ENCODE measurements at regions not wholly inside any gene's neighbourhood (a gene's known extent, or its start where the extent isn't known, plus 50 kb on each side); places are given as distances from the start of the nearest gene placed in this dataset. TPM values are rescaled to one million over a fixed set of nuclear protein-coding genes. Genes with fewer than 3 reads are reported as not detected.

Small RNA genes lying in the stretch of these regions (microRNA-seq; reads per million reads assigned to microRNA genes)
- gene MIR548G (ENCODE audit: borderline microRNAs expressed, borderline number of aligned reads, borderline replicate concordance): not detected
